ENCODE measurements at regions not wholly inside any gene's neighbourhood (a gene's known extent, or its start where the extent isn't known, plus 50 kb on each side); places are given as distances from the start of the nearest gene placed in this dataset.
"Not testable (repeated sequence)": the region's sequence is repeated elsewhere in the genome, so short reads cannot be mapped to it uniquely, and the experiment has no call there.

- Histone ChIP-seq H3K27ac (ENCODE audit: extremely low read length, insufficient read depth, low read length) (no peak overlapping the region), H3K9ac (ENCODE audit: insufficient read depth, low read depth, low read length) (no peak overlapping the region), H3K79me2 (ENCODE audit: insufficient read depth, low read length) (no peaks in the 10 kb centered on the region), H4K20me1 (ENCODE audit: insufficient read depth, low read length) (no peaks in the 10 kb centered on the region), H3K4me2 (ENCODE audit: low read depth, low read length) (no peak overlapping the region), H3K27me3 (ENCODE audit: control insufficient read depth in 1 of 2, insufficient read depth in 2 of 2, low read length in 2 of 2) (no peaks in the 10 kb centered on the region), H3K4me1 (ENCODE audit: insufficient read depth, low read length) (no peaks in the 10 kb centered on the region), H3K36me3 (replicated peaks in 1 of 2; ENCODE audit: control insufficient read depth in 1 of 2, insufficient read depth in 2 of 2, low read length in 2 of 2) (no peaks in the 10 kb centered on the region), H3K9me3 (ENCODE audit: low read length) (no peaks in the 10 kb centered on the region), H3K4me3 (replicated peaks in 1 of 3; ENCODE audit: insufficient read depth in 1 of 3, low read depth in 2 of 3, low read length in 3 of 3) (no peak overlapping the region), H2AFZ (ENCODE audit: low read length) (no peak overlapping the region)
- TF ChIP-seq ZSCAN29 (CRISPR knock-in tag; conservative IDR thresholded peaks at IDR 0.05) (no peak), CBFB (CRISPR knock-in tag; IDR thresholded peaks at IDR 0.05) (no peak), DMTF1 (CRISPR knock-in tag; IDR thresholded peaks at IDR 0.05) (no peak), ZNF136 (CRISPR knock-in tag; IDR thresholded peaks at IDR 0.05; ENCODE audit: low read depth) (no peak), ZNF614 (CRISPR knock-in tag; IDR thresholded peaks at IDR 0.05; ENCODE audit: borderline replicate concordance) (no peak), SALL2 (CRISPR knock-in tag; IDR thresholded peaks at IDR 0.05) (no peak), ZNF780A (CRISPR knock-in tag; IDR thresholded peaks at IDR 0.05) (no peak), ZNF446 (CRISPR knock-in tag; IDR thresholded peaks at IDR 0.05) (no peak), CAMTA2 (CRISPR knock-in tag; IDR thresholded peaks at IDR 0.05; ENCODE audit: borderline replicate concordance) (no peak), PHF20 (CRISPR knock-in tag; IDR thresholded peaks at IDR 0.05) (no peak), AGO2 (optimal IDR thresholded peaks at IDR 0.05; ENCODE audit: low read depth, low read length) (no peak), ZNF770 (CRISPR knock-in tag; IDR thresholded peaks at IDR 0.05) (no peak), ZFYVE20 (CRISPR knock-in tag; IDR thresholded peaks at IDR 0.05; ENCODE audit: borderline replicate concordance, low read depth) (no peak), HNRNPUL1 (IDR thresholded peaks at IDR 0.05; ENCODE audit: low read depth, low read length) (no peak)
- DNase-seq (ENCODE audit: low spot score) (no peak), FAIRE-seq (no peak), ATAC-seq (no peak)
- ChIA-PET POLR2A (no interaction called here), CTCF (ENCODE audit: low intra/inter-chr PET ratio, low total read pairs) (no interaction called here)
- no TSS peak for BruUV-seq (replicated peaks)
- intact Hi-C loops (cut with micrococcal nuclease; ENCODE audit: unreplicated experiment): no loop called here
- 40% methylated on average over 5 of the region's 5 CpGs for WGBS (ENCODE audit: low lambda C conversion rate)
- in situ Hi-C loops (cut with HindIII; ENCODE audit: extremely low pct_ligation_motif_present, low pct_unique_long_range_greater_than_20kb): no loop called here
Measured at GRCh38 chr3:177633671-177634207, 436.5 kb upstream of the TBL1XR1 start.

- H3K4me1 ChIP-seq (ENCODE audit: insufficient read depth, low read length); H3K4me3 ChIP-seq (replicated peaks in 1 of 3; ENCODE audit: insufficient read depth in 1 of 3, low read depth in 2 of 3, low read length in 3 of 3); CTCF ChIA-PET (ENCODE audit: low intra/inter-chr PET ratio, low total read pairs); intact Hi-C loops (cut with micrococcal nuclease; ENCODE audit: unreplicated experiment); H3K4me2 ChIP-seq (ENCODE audit: low read depth, low read length); ATAC-seq; H3K9ac ChIP-seq (ENCODE audit: insufficient read depth, low read depth, low read length); DNase-seq (ENCODE audit: low spot score); POLR2A ChIA-PET; H3K27ac ChIP-seq (ENCODE audit: extremely low read length, insufficient read depth, low read length); H2AFZ ChIP-seq (ENCODE audit: low read length); H3K27me3 ChIP-seq (ENCODE audit: control insufficient read depth in 1 of 2, insufficient read depth in 2 of 2, low read length in 2 of 2); H4K20me1 ChIP-seq (ENCODE audit: insufficient read depth, low read length); H3K79me2 ChIP-seq (ENCODE audit: insufficient read depth, low read length); H3K9me3 ChIP-seq (ENCODE audit: low read length); H3K36me3 ChIP-seq (replicated peaks in 1 of 2; ENCODE audit: control insufficient read depth in 1 of 2, insufficient read depth in 2 of 2, low read length in 2 of 2); in situ Hi-C loops (cut with HindIII; ENCODE audit: extremely low pct_ligation_motif_present, low pct_unique_long_range_greater_than_20kb); BruUV-seq (replicated peaks); FAIRE-seq: not testable (repeated sequence)
- whole genome bisulfite sequencing (ENCODE audit: low lambda C conversion rate): 32% methylated on average over 3 of the region's 3 CpGs
Measured at GRCh38 chr3:177635601-177636106, 438.4 kb upstream of the TBL1XR1 start.
